Natural killer cell (primary cell): ENCODE measurements at regions not wholly inside any gene's neighbourhood (a gene's known extent, or its start where the extent isn't known, plus 50 kb on each side); places are given as distances from the start of the nearest gene placed in this dataset.

ENCODE experiments used
- ATAC-seq, 3 donors: fragments of 150-1000 bp in 2 of 3; fragments of 200-7000 bp in 1 of 3; cut with Tn5 transposase; 1 replicate in 1 of 3; 2 replicates in 2 of 3; pipeline ENCODE4 v1.10.0; 2021; ENCODE audit warnings: mild to moderate bottlenecking in 2 of 3, moderate library complexity in 2 of 3
- DNase-seq, 2 donors: peaks; one replicate each; pipeline versions ENCODE4 v3.0.0 to v3.0.0-alpha.2; 2013 to 2021; ENCODE audit warnings: mixed read lengths in 1 of 2
- H3K27ac ChIP-seq: one replicate; pipeline ENCODE4 v1.5.1; 2013; ENCODE audit warnings: mild to moderate bottlenecking, low read length
- H3K27me3 ChIP-seq: one replicate; pipeline ENCODE4 v1.6.1; 2013; ENCODE audit warnings: low read length; ENCODE audit not compliant: control insufficient read depth, insufficient read depth
- H3K36me3 ChIP-seq: one replicate; pipeline ENCODE4 v1.6.1; 2013; ENCODE audit warnings: low read length; ENCODE audit not compliant: control insufficient read depth, insufficient read depth
- H3K4me1 ChIP-seq: one replicate; pipeline ENCODE4 v1.6.1; 2013; ENCODE audit warnings: low read length; ENCODE audit not compliant: control insufficient read depth, insufficient read depth
- H3K4me3 ChIP-seq: one replicate; pipeline ENCODE4 v1.5.1; 2013; ENCODE audit warnings: low read length
- H3K9me3 ChIP-seq: one replicate; pipeline ENCODE4 v1.6.1; 2013; ENCODE audit warnings: low read length; ENCODE audit not compliant: control insufficient read depth, insufficient read depth
- H3K27ac Mint-ChIP-seq, 2 donors: one replicate each; pipeline ENCODE4 v1.8.0; 2022; ENCODE audit warnings: mild to moderate bottlenecking in 2 of 2, mixed read lengths in 2 of 2, moderate library complexity in 1 of 2
- H3K27me3 Mint-ChIP-seq, 2 donors: one replicate each; pipeline ENCODE4 v1.8.0; 2022; ENCODE audit warnings: low read depth in 2 of 2, mixed read lengths in 2 of 2
- H3K36me3 Mint-ChIP-seq: one replicate; pipeline ENCODE4 v1.8.0; 2022; ENCODE audit warnings: mixed read lengths
- H3K4me1 Mint-ChIP-seq, 2 donors: one replicate each; pipeline ENCODE4 v1.8.0; 2022; ENCODE audit warnings: mixed read lengths in 2 of 2
- H3K4me3 Mint-ChIP-seq: one replicate; pipeline ENCODE4 v1.8.0; 2022; ENCODE audit warnings: mild to moderate bottlenecking, moderate library complexity, mixed read lengths
- H3K9me3 Mint-ChIP-seq, 2 donors: one replicate each; pipeline ENCODE4 v1.8.0; 2022; ENCODE audit warnings: mixed read lengths in 2 of 2
- CTCF ChIP-seq: fragments of 200-600 bp; IDR thresholded peaks from one replicate; pipeline ENCODE4 v1.8.0; 2022; ENCODE audit warnings: antibody characterized with exemption
- WGBS: methylation state at CpG from one replicate; pipeline ENCODE4 v1.1.7; 2013; ENCODE audit warnings: missing lambda C conversion rate; ENCODE audit not compliant: insufficient coverage; 5-methylcytosine and 5-hydroxymethylcytosine counted together
- intact Hi-C: fragments of 100-400 bp; cut with micrococcal nuclease; formaldehyde crosslinking; loops from one replicate; pipeline ENCODE4 v1.14.2; 2022

GRCh38 chr2:7472465-7472864, 555.3 kb downstream of the RNF144A start:
- Histone ChIP-seq H3K27me3 (no peaks in the 10 kb centered on the region), H3K9me3 (no peaks in the 10 kb centered on the region), H3K36me3 (no peaks in the 10 kb centered on the region), H3K27ac (no peak overlapping the region), H3K4me1 (peaks cover 6% of the 10 kb centered on the region), H3K4me3 (no peak overlapping the region)
- Mint-ChIP-seq H3K4me1 (peaks cover 8 to 12% of the 10 kb centered on the region in 2 donors), H3K9me3 (no peaks in the 10 kb centered on the region), H3K27ac (no peak overlapping the region), H3K27me3 (no peaks in the 10 kb centered on the region), H3K4me3 (no peak overlapping the region), H3K36me3 (no peaks in the 10 kb centered on the region)
- no peak for ATAC-seq
- 83% methylated on average over 2 of the region's 2 CpGs for WGBS
- DNase-seq: no peak
- intact Hi-C loops: no loop called here
- TF ChIP-seq CTCF: no peak

GRCh38 chr2:7473135-7473771, 556.0 kb downstream of the RNF144A start:
- H3K4me3 ChIP-seq: no peak overlapping the region
- WGBS: 67% methylated on average over 4 of the region's 7 CpGs
- no peaks in the 10 kb centered on the region for H3K36me3 ChIP-seq
- no peak for DNase-seq
- no peaks in the 10 kb centered on the region for H3K27me3 ChIP-seq
- no peaks in the 10 kb centered on the region for H3K4me1 ChIP-seq
- Mint-ChIP-seq H3K27ac (no peak overlapping the region), H3K36me3 (no peaks in the 10 kb centered on the region), H3K27me3 (no peaks in the 10 kb centered on the region), H3K9me3 (no peaks in the 10 kb centered on the region), H3K4me3 (no peak overlapping the region), H3K4me1 (peaks cover 2 to 5% of the 10 kb centered on the region in 2 donors)
- no peak for TF ChIP-seq CTCF
- no peak overlapping the region for H3K27ac ChIP-seq
- intact Hi-C loops: no loop called here
- H3K9me3 ChIP-seq: no peaks in the 10 kb centered on the region
- no peak for ATAC-seq

- H3K4me1 Mint-ChIP-seq: no peaks in the 10 kb centered on the region
Measured at GRCh38 chr2:7476371-7476770, 559.2 kb downstream of the RNF144A start.

More at GRCh38 chr2:7476371-7476770, 559.2 kb downstream of the RNF144A start:
- Mint-ChIP-seq H3K27me3 (peaks cover under 1 to 5% of the 10 kb centered on the region in 2 donors), H3K9me3 (peaks cover 0 to under 1% of the 10 kb centered on the region in 2 donors), H3K36me3 (no peaks in the 10 kb centered on the region), H3K27ac (no peak overlapping the region), H3K4me3 (no peak overlapping the region)
- H3K9me3 ChIP-seq: no peaks in the 10 kb centered on the region
- no peak for DNase-seq
- no peak overlapping the region for H3K27ac ChIP-seq
- TF ChIP-seq CTCF: no peak
- no peaks in the 10 kb centered on the region for H3K4me1 ChIP-seq
- intact Hi-C loops: no loop called here
- ATAC-seq: no peak
- no peak overlapping the region for H3K4me3 ChIP-seq
- no peaks in the 10 kb centered on the region for H3K36me3 ChIP-seq
- H3K27me3 ChIP-seq: no peaks in the 10 kb centered on the region
